ENCODE measurements at regions not wholly inside any gene's neighbourhood (a gene's known extent, or its start where the extent isn't known, plus 50 kb on each side); places are given as distances from the start of the nearest gene placed in this dataset.

DNA sequence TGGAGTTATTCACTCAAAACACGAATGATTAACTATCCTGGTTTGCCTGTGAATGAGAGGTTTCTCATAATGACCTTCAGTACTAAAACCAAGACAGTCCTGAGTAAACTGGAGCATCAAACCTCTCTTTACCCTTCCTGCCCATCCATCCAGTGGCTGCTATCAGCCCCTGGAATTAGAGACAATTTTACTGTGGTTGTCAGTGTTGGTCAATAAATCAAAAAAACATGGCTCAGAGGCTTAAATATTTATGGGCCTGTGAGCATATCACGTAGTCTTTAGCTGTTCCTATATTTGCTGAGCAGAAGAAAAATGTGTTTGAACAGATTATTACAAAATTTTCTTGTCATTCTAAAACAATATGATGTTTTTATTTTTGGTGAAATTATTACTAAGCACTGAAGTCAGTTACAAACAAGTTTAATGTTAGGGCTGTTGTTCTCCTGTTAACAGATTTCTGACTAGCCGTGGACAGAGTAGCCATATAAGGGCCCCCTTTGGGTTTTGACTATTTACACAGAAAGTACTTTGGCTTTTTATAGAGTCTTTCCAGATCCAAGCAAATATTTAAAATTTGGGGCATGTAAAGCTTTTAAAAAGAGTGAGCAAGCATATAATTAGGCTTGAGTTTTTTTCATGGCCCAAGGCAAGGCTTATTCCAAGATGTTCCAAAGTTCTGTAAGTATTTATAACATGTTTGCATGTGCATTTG, 580.9 kb downstream of the DIPK2A start:
- Histone ChIP-seq H2AFZ (ENCODE audit: low read depth, low read length) (no peak overlapping the region), H3K4me2 (ENCODE audit: low read length) (no peak overlapping the region), H3K9ac (ENCODE audit: low read length) (no peak overlapping the region), H3K36me3 (ENCODE audit: insufficient read depth, low read length) (no peaks in the 10 kb centered on the region), H3K9me2 (ENCODE audit: insufficient read depth, low read length) (no peaks in the 10 kb centered on the region), H3F3A (ENCODE audit: insufficient read depth, low read length, poor library complexity, severe bottlenecking) (no peaks in the 10 kb centered on the region), H3K27ac (ENCODE audit: low read length) (no peak overlapping the region), H4K20me1 (ENCODE audit: insufficient read depth) (no peaks in the 10 kb centered on the region), H3K4me3 (ENCODE audit: low read length) (no peak overlapping the region), H3K9me3 (ENCODE audit: low read length) (no peaks in the 10 kb centered on the region), H3K79me2 (replicated peaks; ENCODE audit: insufficient read depth, low read length) (no peaks in the 10 kb centered on the region), H3K27me3 (ENCODE audit: insufficient read depth, low read depth, low read length) (no peaks in the 10 kb centered on the region)
- TF ChIP-seq MXI1 (conservative IDR thresholded peaks at IDR 0.05; ENCODE audit: poor library complexity, severe bottlenecking) (no peak), EZH2 (IDR thresholded peaks at IDR 0.05; ENCODE audit: borderline replicate concordance, insufficient read depth, low read length, poor library complexity, severe bottlenecking) (no peak), EP300 (conservative IDR thresholded peaks at IDR 0.05; ENCODE audit: poor library complexity, severe bottlenecking) (no peak), RAD21 (conservative IDR thresholded peaks at IDR 0.05) (no peak), POLR2AphosphoS5 (IDR thresholded peaks at IDR 0.05) (no peak), TAF1 (IDR thresholded peaks at IDR 0.05; ENCODE audit: low read depth) (no peak), SMC3 (conservative IDR thresholded peaks at IDR 0.05; ENCODE audit: poor library complexity) (no peak)
- TF ChIP-seq, protein P1, sequence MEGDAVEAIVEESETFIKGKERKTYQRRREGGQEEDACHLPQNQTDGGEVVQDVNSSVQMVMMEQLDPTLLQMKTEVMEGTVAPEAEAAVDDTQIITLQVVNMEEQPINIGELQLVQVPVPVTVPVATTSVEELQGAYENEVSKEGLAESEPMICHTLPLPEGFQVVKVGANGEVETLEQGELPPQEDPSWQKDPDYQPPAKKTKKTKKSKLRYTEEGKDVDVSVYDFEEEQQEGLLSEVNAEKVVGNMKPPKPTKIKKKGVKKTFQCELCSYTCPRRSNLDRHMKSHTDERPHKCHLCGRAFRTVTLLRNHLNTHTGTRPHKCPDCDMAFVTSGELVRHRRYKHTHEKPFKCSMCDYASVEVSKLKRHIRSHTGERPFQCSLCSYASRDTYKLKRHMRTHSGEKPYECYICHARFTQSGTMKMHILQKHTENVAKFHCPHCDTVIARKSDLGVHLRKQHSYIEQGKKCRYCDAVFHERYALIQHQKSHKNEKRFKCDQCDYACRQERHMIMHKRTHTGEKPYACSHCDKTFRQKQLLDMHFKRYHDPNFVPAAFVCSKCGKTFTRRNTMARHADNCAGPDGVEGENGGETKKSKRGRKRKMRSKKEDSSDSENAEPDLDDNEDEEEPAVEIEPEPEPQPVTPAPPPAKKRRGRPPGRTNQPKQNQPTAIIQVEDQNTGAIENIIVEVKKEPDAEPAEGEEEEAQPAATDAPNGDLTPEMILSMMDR (IDR thresholded peaks at IDR 0.05; ENCODE audit: poor library complexity, severe bottlenecking) = no peak
- TF ChIP-seq, protein P2, sequence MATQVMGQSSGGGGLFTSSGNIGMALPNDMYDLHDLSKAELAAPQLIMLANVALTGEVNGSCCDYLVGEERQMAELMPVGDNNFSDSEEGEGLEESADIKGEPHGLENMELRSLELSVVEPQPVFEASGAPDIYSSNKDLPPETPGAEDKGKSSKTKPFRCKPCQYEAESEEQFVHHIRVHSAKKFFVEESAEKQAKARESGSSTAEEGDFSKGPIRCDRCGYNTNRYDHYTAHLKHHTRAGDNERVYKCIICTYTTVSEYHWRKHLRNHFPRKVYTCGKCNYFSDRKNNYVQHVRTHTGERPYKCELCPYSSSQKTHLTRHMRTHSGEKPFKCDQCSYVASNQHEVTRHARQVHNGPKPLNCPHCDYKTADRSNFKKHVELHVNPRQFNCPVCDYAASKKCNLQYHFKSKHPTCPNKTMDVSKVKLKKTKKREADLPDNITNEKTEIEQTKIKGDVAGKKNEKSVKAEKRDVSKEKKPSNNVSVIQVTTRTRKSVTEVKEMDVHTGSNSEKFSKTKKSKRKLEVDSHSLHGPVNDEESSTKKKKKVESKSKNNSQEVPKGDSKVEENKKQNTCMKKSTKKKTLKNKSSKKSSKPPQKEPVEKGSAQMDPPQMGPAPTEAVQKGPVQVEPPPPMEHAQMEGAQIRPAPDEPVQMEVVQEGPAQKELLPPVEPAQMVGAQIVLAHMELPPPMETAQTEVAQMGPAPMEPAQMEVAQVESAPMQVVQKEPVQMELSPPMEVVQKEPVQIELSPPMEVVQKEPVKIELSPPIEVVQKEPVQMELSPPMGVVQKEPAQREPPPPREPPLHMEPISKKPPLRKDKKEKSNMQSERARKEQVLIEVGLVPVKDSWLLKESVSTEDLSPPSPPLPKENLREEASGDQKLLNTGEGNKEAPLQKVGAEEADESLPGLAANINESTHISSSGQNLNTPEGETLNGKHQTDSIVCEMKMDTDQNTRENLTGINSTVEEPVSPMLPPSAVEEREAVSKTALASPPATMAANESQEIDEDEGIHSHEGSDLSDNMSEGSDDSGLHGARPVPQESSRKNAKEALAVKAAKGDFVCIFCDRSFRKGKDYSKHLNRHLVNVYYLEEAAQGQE (IDR thresholded peaks at IDR 0.05; ENCODE audit: borderline replicate concordance) = no peak

DNA sequence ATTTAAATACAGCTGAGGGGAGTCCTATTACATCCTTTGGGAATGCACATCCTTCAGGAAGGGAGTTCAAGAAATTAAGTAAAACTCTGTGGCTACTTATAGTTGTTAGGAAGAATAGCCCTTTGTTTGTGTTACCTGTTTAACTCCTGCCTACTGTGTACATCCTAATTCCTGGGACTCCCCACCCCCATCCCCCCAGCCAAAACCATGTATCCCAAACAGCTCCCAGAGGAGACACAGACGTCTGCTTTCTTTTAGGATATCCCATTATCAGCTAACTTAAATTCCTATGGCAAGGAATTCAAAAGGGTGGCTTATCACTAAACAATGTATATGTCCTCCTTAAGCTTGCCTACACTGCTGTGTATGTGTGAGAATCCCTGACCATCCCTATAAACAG, 581.7 kb downstream of the DIPK2A start:
- no peaks in the 10 kb centered on the region for H3K36me3 ChIP-seq (ENCODE audit: insufficient read depth, low read length)

More for the DNA sequence above, 581.7 kb downstream of the DIPK2A start:
- Histone ChIP-seq H2AFZ (ENCODE audit: low read depth, low read length) (no peak overlapping the region), H3K4me2 (ENCODE audit: low read length) (no peak overlapping the region), H3K27me3 (ENCODE audit: insufficient read depth, low read depth, low read length) (no peaks in the 10 kb centered on the region), H3K27ac (ENCODE audit: low read length) (no peak overlapping the region), H3K4me3 (ENCODE audit: low read length) (no peak overlapping the region), H3K9ac (ENCODE audit: low read length) (no peak overlapping the region), H3K9me3 (ENCODE audit: low read length) (no peaks in the 10 kb centered on the region), H3K9me2 (ENCODE audit: insufficient read depth, low read length) (no peaks in the 10 kb centered on the region), H3F3A (ENCODE audit: insufficient read depth, low read length, poor library complexity, severe bottlenecking) (no peaks in the 10 kb centered on the region), H3K79me2 (replicated peaks; ENCODE audit: insufficient read depth, low read length) (no peaks in the 10 kb centered on the region), H4K20me1 (ENCODE audit: insufficient read depth) (no peaks in the 10 kb centered on the region)
- TF ChIP-seq MXI1 (conservative IDR thresholded peaks at IDR 0.05; ENCODE audit: poor library complexity, severe bottlenecking) = no peak
- TF ChIP-seq POLR2AphosphoS5 (IDR thresholded peaks at IDR 0.05) = no peak
- TF ChIP-seq, protein P2 (IDR thresholded peaks at IDR 0.05; ENCODE audit: borderline replicate concordance) = no peak
- no peak for TF ChIP-seq RAD21 (conservative IDR thresholded peaks at IDR 0.05)
- TF ChIP-seq EZH2 (IDR thresholded peaks at IDR 0.05; ENCODE audit: borderline replicate concordance, insufficient read depth, low read length, poor library complexity, severe bottlenecking) = no peak
- TF ChIP-seq TAF1 (IDR thresholded peaks at IDR 0.05; ENCODE audit: low read depth) = no peak
- TF ChIP-seq EP300 (conservative IDR thresholded peaks at IDR 0.05; ENCODE audit: poor library complexity, severe bottlenecking) = no peak
- TF ChIP-seq, protein P1 (IDR thresholded peaks at IDR 0.05; ENCODE audit: poor library complexity, severe bottlenecking) = no peak
- no peak for TF ChIP-seq SMC3 (conservative IDR thresholded peaks at IDR 0.05; ENCODE audit: poor library complexity)
